Neuronal stem cell (in vitro differentiated cells): ENCODE measurements at regions not wholly inside any gene's neighbourhood (a gene's known extent, or its start where the extent isn't known, plus 50 kb on each side); places are given as distances from the start of the nearest gene placed in this dataset.
"Not testable (repeated sequence)": the region's sequence is repeated elsewhere in the genome, so short reads cannot be mapped to it uniquely, and the experiment has no call there.

ENCODE experiments used
- DNase-seq: peaks from one replicate; pipeline ENCODE4 v3.0.0-alpha.2; 2013; ENCODE audit warnings: low spot score
- H2AFZ ChIP-seq: one replicate; pipeline ENCODE4 v1.6.1; 2013; ENCODE audit warnings: mild to moderate bottlenecking, low read length, inconsistent platforms
- H2AK5ac ChIP-seq: 2 replicates; pipeline ENCODE4 v1.6.1; 2013; ENCODE audit warnings: low read depth, mild to moderate bottlenecking, inconsistent platforms, low read length, moderate library complexity, mixed read lengths
- H2BK120ac ChIP-seq: 2 replicates; pipeline ENCODE4 v1.6.1; 2013; ENCODE audit warnings: low read depth, mild to moderate bottlenecking, inconsistent platforms, low read length, moderate library complexity, mixed read lengths
- H2BK12ac ChIP-seq: one replicate; pipeline ENCODE4 v1.6.1; 2013; ENCODE audit warnings: low read length, inconsistent platforms
- H2BK15ac ChIP-seq: 2 replicates; pipeline ENCODE4 v1.6.1; 2013; ENCODE audit warnings: mild to moderate bottlenecking, low read length, inconsistent platforms, mixed read lengths
- H2BK5ac ChIP-seq: one replicate; pipeline ENCODE4 v1.6.1; 2013; ENCODE audit warnings: inconsistent platforms, mild to moderate bottlenecking, low read length, moderate library complexity
- H3K14ac ChIP-seq: one replicate; pipeline ENCODE4 v1.6.1; 2013; ENCODE audit warnings: low read length, inconsistent platforms
- H3K18ac ChIP-seq: 2 replicates; pipeline ENCODE4 v1.6.1; 2013; ENCODE audit warnings: low read length, inconsistent platforms
- H3K23ac ChIP-seq: 2 replicates; pipeline ENCODE4 v1.6.1; 2013; ENCODE audit warnings: low read depth, mild to moderate bottlenecking, mixed read lengths, low read length, inconsistent platforms; ENCODE audit not compliant: poor library complexity
- H3K27ac ChIP-seq: replicated peaks from 3 replicates; pipeline ENCODE4 v1.5.1; 2013; ENCODE audit warnings: low read length, inconsistent platforms
- H3K27me3 ChIP-seq, 3 experiments: 2 replicates each; pipeline ENCODE4 v1.6.1; 2013; ENCODE audit warnings: low read length in 3 of 3, mild to moderate bottlenecking in 2 of 3, inconsistent platforms in 1 of 3, low read depth in 1 of 3, mixed read lengths in 1 of 3, moderate library complexity in 1 of 3; ENCODE audit not compliant: control insufficient read depth in 3 of 3, insufficient read depth in 3 of 3
- H3K36me3 ChIP-seq, 2 donors: replicated peaks in 1 of 2; 2 replicates each; pipeline ENCODE4 v1.6.1; 2013; ENCODE audit warnings: low read length in 2 of 2; ENCODE audit not compliant: control insufficient read depth in 2 of 2, insufficient read depth in 2 of 2
- H3K4ac ChIP-seq: 2 replicates; pipeline ENCODE4 v1.6.1; 2013; ENCODE audit warnings: inconsistent platforms, mild to moderate bottlenecking, low read length, moderate library complexity
- H3K4me1 ChIP-seq, 2 donors: 1 replicate in 1 of 2; 2 replicates in 1 of 2; pipeline ENCODE4 v1.6.1; 2013; ENCODE audit warnings: low read length in 2 of 2, low read depth in 1 of 2; ENCODE audit not compliant: control insufficient read depth in 2 of 2, insufficient read depth in 1 of 2
- H3K4me2 ChIP-seq: one replicate; pipeline ENCODE4 v1.6.1; 2013; ENCODE audit warnings: mild to moderate bottlenecking, low read length, inconsistent platforms; ENCODE audit not compliant: insufficient read depth, poor library complexity, severe bottlenecking
- H3K4me3 ChIP-seq, 2 donors: 2 replicates each; pipeline ENCODE4 v1.5.1; 2013; ENCODE audit warnings: low read length in 2 of 2, mild to moderate bottlenecking in 2 of 2, inconsistent platforms in 1 of 2, moderate library complexity in 1 of 2
- H3K79me1 ChIP-seq: one replicate; pipeline ENCODE4 v1.6.1; 2013; ENCODE audit warnings: low read depth, mild to moderate bottlenecking, inconsistent platforms, low read length, moderate library complexity
- H3K9ac ChIP-seq: one replicate; pipeline ENCODE4 v1.6.1; 2013; ENCODE audit warnings: mild to moderate bottlenecking, low read depth, low read length, inconsistent platforms; ENCODE audit not compliant: poor library complexity
- H3K9me3 ChIP-seq, 2 donors: replicated peaks in 1 of 2; 2 replicates each; pipeline versions ENCODE3 to v1.6.1; 2013; ENCODE audit warnings: low read length in 2 of 2, mild to moderate bottlenecking in 2 of 2, inconsistent platforms in 1 of 2, low read depth in 1 of 2, mixed read lengths in 1 of 2, moderate library complexity in 1 of 2; ENCODE audit not compliant: control insufficient read depth in 2 of 2, insufficient read depth in 1 of 2
- H4K8ac ChIP-seq: one replicate; pipeline ENCODE4 v1.6.1; 2013; ENCODE audit warnings: low read depth, mild to moderate bottlenecking, inconsistent platforms, low read length, moderate library complexity
- H4K91ac ChIP-seq: one replicate; pipeline ENCODE4 v1.6.1; 2013; ENCODE audit warnings: low read length, low read depth, mild to moderate bottlenecking, inconsistent platforms; ENCODE audit not compliant: poor library complexity
- WGBS, 2 donors: extraction: QIAGEN DNeasy Blood & Tissue Kit; methylation state at CpG; one replicate each; pipeline ENCODE4 v1.1.7; 2013; ENCODE audit warnings: missing lambda C conversion rate in 2 of 2, mixed read lengths in 1 of 2; ENCODE audit not compliant: insufficient read length in 2 of 2, insufficient replicate concordance in 1 of 2; ENCODE audit errors: extremely low coverage in 2 of 2; 5-methylcytosine and 5-hydroxymethylcytosine counted together

DNA sequence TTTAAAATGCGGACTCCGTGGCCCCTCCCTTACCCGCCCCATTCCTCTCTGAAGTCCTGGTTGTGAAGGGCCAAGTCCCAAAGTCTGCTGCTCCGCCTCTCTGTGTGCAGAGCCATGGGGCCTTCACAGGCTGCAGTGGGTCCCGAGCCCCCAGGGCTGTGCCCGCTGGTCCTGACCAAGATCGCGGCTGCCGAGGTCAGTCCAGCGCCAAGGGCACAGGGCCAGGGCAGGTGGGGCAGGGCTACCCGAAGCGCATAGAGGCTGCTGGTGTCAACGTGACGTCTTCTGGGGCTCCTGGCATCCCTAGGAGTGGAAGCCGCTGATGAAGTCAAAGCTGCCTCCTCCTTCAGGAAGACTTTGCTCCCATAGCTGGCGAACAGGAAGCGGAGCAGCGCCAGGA is 858.8 kb downstream of the TUBA3C start:
- H3K27ac ChIP-seq: not testable (repeated sequence)
- WGBS, 2 donors: no CpG with 5 or more reads among the region's 18 CpGs

DNA sequence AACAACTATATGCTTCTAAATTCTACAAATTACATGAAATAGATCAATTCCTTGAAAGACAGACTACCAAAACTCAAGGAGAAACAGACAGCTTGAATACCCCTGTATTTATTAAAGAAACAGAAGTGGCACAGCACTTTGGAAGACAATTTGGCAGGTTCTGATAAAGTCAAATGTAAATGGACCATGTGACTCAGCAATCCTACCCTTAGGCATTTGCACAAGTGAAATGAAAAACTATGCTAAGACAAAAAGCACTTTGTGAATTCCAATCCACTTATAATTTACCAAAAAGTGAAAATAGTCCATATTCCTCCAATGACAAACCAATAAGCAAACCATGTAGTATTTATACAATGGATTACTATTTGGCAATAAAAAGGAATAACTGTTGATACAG is 862.0 kb downstream of the TUBA3C start:
- H3K4me1 ChIP-seq, H3K4me2 ChIP-seq, H4K91ac ChIP-seq, H3K9ac ChIP-seq, H3K27me3 ChIP-seq, H3K9me3 ChIP-seq, H3K23ac ChIP-seq, H2BK120ac ChIP-seq, H3K36me3 ChIP-seq, H2BK5ac ChIP-seq, H2BK15ac ChIP-seq, H4K8ac ChIP-seq, H3K4me3 ChIP-seq, DNase-seq, H3K14ac ChIP-seq, H3K18ac ChIP-seq, H3K79me1 ChIP-seq, H2AFZ ChIP-seq, H3K4ac ChIP-seq, H2AK5ac ChIP-seq, H2BK12ac ChIP-seq, H3K27ac ChIP-seq: not testable (repeated sequence)

More for the DNA sequence above, 858.8 kb downstream of the TUBA3C start:
- not testable (repeated sequence) for H3K4me3 ChIP-seq, H3K4ac ChIP-seq, H3K14ac ChIP-seq, H3K27me3 ChIP-seq, H3K23ac ChIP-seq, H3K79me1 ChIP-seq, H3K36me3 ChIP-seq, H3K18ac ChIP-seq, H2BK15ac ChIP-seq, H2BK120ac ChIP-seq, H2BK5ac ChIP-seq, H4K91ac ChIP-seq, H2AK5ac ChIP-seq, H3K9ac ChIP-seq, H3K4me1 ChIP-seq, H2BK12ac ChIP-seq, DNase-seq, H2AFZ ChIP-seq, H3K4me2 ChIP-seq, H4K8ac ChIP-seq, H3K9me3 ChIP-seq

DNA sequence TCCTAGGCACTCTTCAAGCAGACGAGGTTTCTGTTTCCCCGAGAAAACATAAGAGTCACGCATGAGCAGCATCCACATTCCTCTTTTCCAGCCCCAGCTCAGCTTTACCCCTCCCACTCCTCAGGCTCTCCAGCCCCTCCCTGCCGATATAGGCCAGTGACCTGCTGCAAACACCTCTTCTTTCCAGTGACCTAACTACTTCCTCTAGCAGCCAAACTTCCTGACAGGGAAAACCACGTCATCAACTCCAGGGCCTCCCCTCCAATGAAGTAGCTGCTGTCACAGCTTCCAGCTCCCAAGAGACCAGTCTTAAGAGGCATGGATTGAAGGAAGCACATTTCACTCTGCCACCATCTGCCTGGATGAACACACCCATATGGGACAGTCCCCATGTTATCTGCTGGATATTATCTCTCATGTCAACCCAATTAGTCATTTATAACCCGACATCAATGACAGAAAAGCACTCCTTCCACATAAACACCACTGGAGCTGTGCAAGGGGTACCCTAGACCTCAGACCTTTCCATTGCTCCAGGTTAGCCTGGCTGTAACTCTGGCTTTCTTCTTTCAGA is 878.3 kb downstream of the TUBA3C start:
- H2AFZ ChIP-seq, H3K27ac ChIP-seq, H3K36me3 ChIP-seq, H2BK15ac ChIP-seq, H2AK5ac ChIP-seq, H3K79me1 ChIP-seq, H2BK12ac ChIP-seq, H3K9ac ChIP-seq, H2BK120ac ChIP-seq, H3K4me1 ChIP-seq, H3K4ac ChIP-seq, H3K4me3 ChIP-seq, H3K14ac ChIP-seq, H2BK5ac ChIP-seq, H3K9me3 ChIP-seq, H3K27me3 ChIP-seq, DNase-seq, H4K91ac ChIP-seq, H4K8ac ChIP-seq, H3K23ac ChIP-seq, H3K18ac ChIP-seq, H3K4me2 ChIP-seq: not testable (repeated sequence)
- no CpG with 5 or more reads among the region's 6 CpGs for WGBS, 2 donors

DNA sequence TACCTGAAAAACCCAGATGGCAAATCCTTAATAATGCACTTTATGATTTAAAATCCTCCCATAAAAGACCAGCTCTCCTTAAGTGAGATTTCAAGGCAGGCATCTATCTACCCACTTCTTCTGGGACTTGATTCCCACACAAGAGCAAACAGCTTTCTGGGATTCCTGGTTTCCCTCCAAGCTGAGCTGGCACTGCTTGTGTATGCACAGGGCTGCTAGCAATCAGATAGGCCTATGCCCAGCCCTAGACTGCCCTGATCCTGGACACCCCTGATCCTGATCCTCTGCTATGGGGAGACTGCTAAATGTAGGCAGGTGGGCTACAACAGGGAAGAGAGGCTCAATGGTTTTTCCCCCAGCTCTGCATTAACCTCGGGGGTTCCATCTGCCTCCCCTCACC is 880.7 kb downstream of the TUBA3C start:
- H2AFZ ChIP-seq, H3K23ac ChIP-seq, H4K91ac ChIP-seq, H3K36me3 ChIP-seq, H2AK5ac ChIP-seq, H2BK5ac ChIP-seq, H3K9me3 ChIP-seq, H4K8ac ChIP-seq, H2BK120ac ChIP-seq, H3K4me1 ChIP-seq, DNase-seq, H2BK12ac ChIP-seq, H3K27ac ChIP-seq, H2BK15ac ChIP-seq, H3K14ac ChIP-seq, H3K27me3 ChIP-seq, H3K4ac ChIP-seq, H3K18ac ChIP-seq, H3K4me3 ChIP-seq, H3K4me2 ChIP-seq, H3K79me1 ChIP-seq, H3K9ac ChIP-seq: not testable (repeated sequence)
- WGBS, 2 donors: no CpG with 5 or more reads among the region's 1 CpG
